ENCODE measurements at regions not wholly inside any gene's neighbourhood (a gene's known extent, or its start where the extent isn't known, plus 50 kb on each side); places are given as distances from the start of the nearest gene placed in this dataset.

DNA sequence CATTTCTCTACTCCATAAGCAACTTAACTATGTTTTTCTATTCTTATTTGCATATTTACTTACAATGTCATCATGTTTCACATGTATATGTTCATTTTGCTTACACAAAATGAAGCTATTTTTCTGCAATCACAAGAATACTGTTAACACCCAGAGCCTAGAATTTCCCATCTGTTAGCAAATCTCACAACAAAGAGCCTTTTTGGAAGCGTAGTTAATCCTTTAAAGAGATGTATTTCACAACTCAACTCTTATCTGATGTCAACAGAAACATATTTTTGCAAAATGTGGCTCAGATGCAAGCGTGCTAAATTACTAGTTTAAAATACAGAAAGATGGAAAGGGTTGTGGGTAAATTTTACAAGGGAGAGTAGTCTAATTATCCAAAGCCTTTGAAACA is 110.6 kb upstream of the COL1A2 start:
- H3K4me3 ChIP-seq: no peak overlapping the region
- H3K9me3 ChIP-seq: no peaks in the 10 kb centered on the region
- H3K27me3 ChIP-seq: no peaks in the 10 kb centered on the region
- ATAC-seq (no peak), DNase-seq (no peak)
- no peaks in the 10 kb centered on the region for H3K4me1 ChIP-seq
- intact Hi-C loops (cut with DNase I): no loop called here
- no peaks in the 10 kb centered on the region for H3K36me3 ChIP-seq
- no peak overlapping the region for H3K27ac ChIP-seq
- TF ChIP-seq CTCF (IDR thresholded peaks at IDR 0.05): no peak

DNA sequence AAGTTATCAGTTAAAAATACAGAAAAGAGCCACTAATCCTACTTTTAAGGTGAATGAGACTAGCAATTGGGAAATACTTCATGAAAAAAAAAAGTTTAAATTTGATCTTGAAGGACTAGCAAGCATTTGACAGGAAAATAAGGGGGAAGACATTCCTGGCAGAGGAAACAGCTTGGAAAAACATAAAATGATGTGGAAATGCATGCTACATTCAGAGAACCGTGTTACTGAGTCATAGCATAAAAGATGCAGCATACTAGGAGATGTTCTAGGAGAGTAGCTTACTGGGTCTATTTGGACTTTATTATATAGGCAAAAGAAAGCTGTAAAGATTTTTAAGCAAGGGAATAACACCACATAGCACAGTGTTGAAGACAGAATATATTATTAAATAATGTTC is 108.6 kb upstream of the COL1A2 start:
- Histone ChIP-seq H3K27ac (no peak overlapping the region), H3K4me1 (no peaks in the 10 kb centered on the region), H3K36me3 (no peaks in the 10 kb centered on the region), H3K4me3 (no peak overlapping the region), H3K9me3 (no peaks in the 10 kb centered on the region), H3K27me3 (no peaks in the 10 kb centered on the region)
- no peak for TF ChIP-seq CTCF (IDR thresholded peaks at IDR 0.05)
- no peak for ATAC-seq
- DNase-seq: no peak
- intact Hi-C loops (cut with DNase I): no loop called here

- H3K27ac ChIP-seq: no peak overlapping the region
- DNase-seq (no peak), ATAC-seq (no peak)
- intact Hi-C loops (cut with DNase I): no loop called here
- no peak overlapping the region for H3K4me3 ChIP-seq
- no peaks in the 10 kb centered on the region for H3K4me1 ChIP-seq
- H3K9me3 ChIP-seq: no peaks in the 10 kb centered on the region
- no peaks in the 10 kb centered on the region for H3K27me3 ChIP-seq
- H3K36me3 ChIP-seq: no peaks in the 10 kb centered on the region
- TF ChIP-seq CTCF (IDR thresholded peaks at IDR 0.05): no peak
Observed at GRCh38 chr7:94288096-94288495, 106.6 kb upstream of the COL1A2 start.

GRCh38 chr7:94289071-94289470 is 105.6 kb upstream of the COL1A2 start:
- intact Hi-C loops (cut with DNase I): no loop called here
- H3K27me3 ChIP-seq: no peaks in the 10 kb centered on the region
- peak; percentile 76 for TF ChIP-seq CTCF (IDR thresholded peaks at IDR 0.05)
- no peaks in the 10 kb centered on the region for H3K36me3 ChIP-seq
- no peak for DNase-seq
- no peaks in the 10 kb centered on the region for H3K9me3 ChIP-seq
- peak; percentile 92 for ATAC-seq
- H3K4me1 ChIP-seq: no peaks in the 10 kb centered on the region
- no peak overlapping the region for H3K4me3 ChIP-seq
- H3K27ac ChIP-seq: no peak overlapping the region

- H3K9me3 ChIP-seq: no peaks in the 10 kb centered on the region
- no peak overlapping the region for H3K4me3 ChIP-seq
- no peaks in the 10 kb centered on the region for H3K36me3 ChIP-seq
- no peak for TF ChIP-seq CTCF (IDR thresholded peaks at IDR 0.05)
- ATAC-seq (no peak), DNase-seq (no peak)
- intact Hi-C loops (cut with DNase I): loop anchor here (10.0 kb wide), 1 partner anchor 100 kb away; the partner anchor contains the start of gene COL1A2
- peaks cover 4% of the 10 kb centered on the region for H3K4me1 ChIP-seq
- H3K27me3 ChIP-seq: no peaks in the 10 kb centered on the region
- H3K27ac ChIP-seq: no peak overlapping the region
Observed at GRCh38 chr7:94294471-94295131, 100.1 kb upstream of the COL1A2 start.

DNA sequence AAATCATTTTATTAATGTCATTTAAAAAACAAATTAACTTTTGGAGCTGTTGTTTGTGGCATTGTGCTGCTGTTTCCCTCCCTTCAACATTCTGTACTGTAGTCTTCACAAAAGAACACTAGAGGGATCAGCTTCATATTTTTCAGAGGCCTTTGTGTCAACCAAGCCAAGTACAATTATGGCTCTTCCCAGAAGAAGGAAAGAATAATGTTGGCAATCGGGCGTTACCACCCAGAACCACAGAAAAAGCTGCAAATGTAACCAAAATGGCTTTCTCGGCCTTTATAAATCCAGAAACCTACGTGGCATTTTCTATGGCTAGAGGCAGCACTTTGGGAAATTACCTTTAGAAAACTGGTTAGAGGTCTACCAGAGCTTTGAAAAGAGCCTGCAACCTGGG is 98.8 kb upstream of the COL1A2 start:
- Histone ChIP-seq H3K9me3 (no peaks in the 10 kb centered on the region), H3K4me3 (no peak overlapping the region), H3K36me3 (no peaks in the 10 kb centered on the region), H3K4me1 (peaks cover 4% of the 10 kb centered on the region), H3K27ac (peak overlapping the region; percentile 45), H3K27me3 (no peaks in the 10 kb centered on the region)
- TF ChIP-seq CTCF (IDR thresholded peaks at IDR 0.05): peak; percentile 44
- DNase-seq (no peak), ATAC-seq (peak; percentile 43)
- intact Hi-C loops (cut with DNase I): loop anchor here (10.0 kb wide), 1 partner anchor 99 kb away; the partner anchor contains the start of gene COL1A2
